ENCODE measurements at regions not wholly inside any gene's neighbourhood (a gene's known extent, or its start where the extent isn't known, plus 50 kb on each side); places are given as distances from the start of the nearest gene placed in this dataset.
"Not testable (repeated sequence)": the region's sequence is repeated elsewhere in the genome, so short reads cannot be mapped to it uniquely, and the experiment has no call there.

DNA sequence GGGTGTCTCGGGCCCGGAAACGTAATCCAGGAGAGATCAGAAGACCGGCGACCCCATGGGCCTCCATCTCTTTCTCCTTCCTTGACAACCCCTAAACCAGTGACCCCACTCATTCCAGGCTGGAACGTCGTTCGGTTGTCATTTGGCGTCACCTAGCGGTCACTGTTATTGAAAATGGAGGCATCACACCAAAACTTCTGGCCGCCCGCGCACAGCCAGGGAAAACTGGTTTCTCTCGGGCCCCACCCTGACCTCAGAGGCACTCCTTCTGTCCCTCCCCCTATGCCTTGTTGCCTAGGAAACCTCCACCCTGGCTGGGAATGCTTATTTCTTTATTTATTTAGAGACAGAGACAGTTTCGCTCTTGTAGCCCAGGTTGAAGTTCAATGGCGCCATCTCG, 2327.3 kb upstream of the TPTE start:
- not testable (repeated sequence) for DNase-seq (ENCODE audit: low spot score)

DNA sequence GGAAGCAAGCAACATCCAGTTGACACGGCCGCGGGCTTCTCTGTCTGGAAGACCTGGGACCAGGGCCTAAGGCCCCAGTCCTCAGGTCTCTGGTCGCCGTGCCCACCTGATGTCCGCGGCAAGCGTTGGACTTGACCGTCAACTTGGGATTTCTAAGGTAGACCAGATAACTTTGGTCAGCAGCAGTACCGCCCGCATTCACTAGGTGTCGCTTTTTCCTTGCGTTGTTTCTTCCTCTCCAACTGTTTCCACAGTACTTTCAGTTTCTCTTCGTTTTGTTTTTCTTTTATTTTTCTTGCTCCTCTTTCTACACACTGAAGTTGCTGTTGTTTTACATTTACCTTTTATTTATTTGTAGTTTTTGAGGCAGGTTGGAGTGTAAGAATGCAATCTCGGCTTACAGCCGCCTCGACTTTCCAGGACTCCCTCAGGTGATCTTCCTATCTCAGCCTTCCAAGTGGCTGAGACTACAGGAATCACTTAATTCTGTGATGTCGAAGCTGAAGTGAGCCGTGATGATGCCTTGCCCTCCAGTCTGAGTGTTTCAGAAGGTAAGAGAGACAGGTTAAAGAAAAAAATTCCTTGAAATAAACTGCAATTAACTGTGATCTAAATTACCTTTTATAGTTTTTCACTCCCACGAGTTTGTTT, 2323.9 kb upstream of the TPTE start:
- DNase-seq (ENCODE audit: low spot score), result not testable (repeated sequence)

DNA sequence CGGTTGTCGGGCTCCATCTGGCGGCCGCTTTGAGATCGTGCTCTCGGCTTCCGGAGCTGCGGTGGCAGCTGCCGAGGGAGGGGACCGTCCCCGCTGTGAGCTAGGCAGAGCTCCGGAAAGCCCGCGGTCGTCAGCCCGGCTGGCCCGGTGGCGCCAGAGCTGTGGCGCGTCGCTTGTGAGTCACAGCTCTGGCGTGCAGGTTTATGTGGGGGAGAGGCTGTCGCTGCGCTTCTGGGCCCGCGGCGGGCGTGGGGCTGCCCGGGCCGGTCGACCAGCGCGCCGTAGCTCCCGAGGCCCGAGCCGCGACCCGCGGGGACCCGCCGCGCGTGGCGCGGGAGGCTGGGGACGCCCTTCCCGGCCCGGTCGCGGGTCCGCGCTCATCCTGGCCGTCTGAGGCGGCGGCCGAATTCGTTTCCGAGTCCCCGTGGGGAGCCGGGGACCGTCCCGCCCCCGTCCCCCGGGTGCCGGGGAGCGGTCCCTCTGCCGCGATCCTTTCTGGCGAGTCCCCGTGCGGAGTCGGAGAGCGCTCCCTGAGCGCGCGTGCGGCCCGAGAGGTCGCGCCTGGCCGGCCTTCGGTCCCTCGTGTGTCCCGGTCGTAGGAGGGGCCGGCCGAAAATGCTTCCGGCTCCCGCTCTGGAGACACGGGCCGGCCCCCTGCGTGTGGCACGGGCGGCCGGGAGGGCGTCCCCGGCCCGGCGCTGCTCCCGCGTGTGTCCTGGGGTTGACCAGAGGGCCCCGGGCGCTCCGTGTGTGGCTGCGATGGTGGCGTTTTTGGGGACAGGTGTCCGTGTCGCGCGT, 2316.1 kb upstream of the TPTE start:
- not testable (repeated sequence) for DNase-seq (ENCODE audit: low spot score)

DNA sequence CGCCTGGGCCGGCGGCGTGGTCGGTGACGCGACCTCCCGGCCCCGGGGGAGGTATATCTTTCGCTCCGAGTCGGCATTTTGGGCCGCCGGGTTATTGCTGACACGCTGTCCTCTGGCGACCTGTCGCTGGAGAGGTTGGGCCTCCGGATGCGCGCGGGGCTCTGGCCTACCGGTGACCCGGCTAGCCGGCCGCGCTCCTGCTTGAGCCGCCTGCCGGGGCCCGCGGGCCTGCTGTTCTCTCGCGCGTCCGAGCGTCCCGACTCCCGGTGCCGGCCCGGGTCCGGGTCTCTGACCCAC, 2315.5 kb upstream of the TPTE start:
- not testable (repeated sequence) for DNase-seq (ENCODE audit: low spot score)

DNA sequence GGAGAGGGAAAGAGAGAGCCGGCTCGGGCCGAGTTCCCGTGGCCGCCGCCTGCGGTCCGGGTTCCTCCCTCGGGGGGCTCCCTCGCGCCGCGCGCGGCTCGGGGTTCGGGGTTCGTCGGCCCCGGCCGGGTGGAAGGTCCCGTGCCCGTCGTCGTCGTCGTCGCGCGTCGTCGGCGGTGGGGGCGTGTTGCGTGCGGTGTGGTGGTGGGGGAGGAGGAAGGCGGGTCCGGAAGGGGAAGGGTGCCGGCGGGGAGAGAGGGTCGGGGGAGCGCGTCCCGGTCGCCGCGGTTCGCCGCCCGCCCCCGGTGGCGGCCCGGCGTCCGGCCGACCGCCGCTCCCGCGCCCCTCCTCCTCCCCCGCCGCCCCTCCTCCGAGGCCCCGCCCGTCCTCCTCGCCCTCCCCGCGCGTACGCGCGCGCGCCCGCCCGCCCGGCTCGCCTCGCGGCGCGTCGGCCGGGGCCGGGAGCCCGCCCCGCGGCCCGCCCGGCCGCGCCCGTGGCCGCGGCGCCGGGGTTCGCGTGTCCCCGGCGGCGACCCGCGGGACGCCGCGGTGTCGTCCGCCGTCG, 2308.3 kb upstream of the TPTE start:
- peak; percentile 32 for DNase-seq (ENCODE audit: low spot score)

DNA sequence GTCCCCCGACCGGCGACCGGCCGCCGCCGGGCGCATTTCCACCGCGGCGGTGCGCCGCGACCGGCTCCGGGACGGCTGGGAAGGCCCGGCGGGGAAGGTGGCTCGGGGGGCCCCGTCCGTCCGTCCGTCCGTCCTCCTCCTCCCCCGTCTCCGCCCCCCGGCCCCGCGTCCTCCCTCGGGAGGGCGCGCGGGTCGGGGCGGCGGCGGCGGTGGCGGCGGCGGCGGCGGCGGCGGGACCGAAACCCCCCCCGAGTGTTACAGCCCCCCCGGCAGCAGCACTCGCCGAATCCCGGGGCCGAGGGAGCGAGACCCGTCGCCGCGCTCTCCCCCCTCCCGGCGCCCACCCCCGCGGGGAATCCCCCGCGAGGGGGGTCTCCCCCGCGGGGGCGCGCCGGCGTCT, 2306.8 kb upstream of the TPTE start:
- DNase-seq (ENCODE audit: low spot score), result not testable (repeated sequence)

DNA sequence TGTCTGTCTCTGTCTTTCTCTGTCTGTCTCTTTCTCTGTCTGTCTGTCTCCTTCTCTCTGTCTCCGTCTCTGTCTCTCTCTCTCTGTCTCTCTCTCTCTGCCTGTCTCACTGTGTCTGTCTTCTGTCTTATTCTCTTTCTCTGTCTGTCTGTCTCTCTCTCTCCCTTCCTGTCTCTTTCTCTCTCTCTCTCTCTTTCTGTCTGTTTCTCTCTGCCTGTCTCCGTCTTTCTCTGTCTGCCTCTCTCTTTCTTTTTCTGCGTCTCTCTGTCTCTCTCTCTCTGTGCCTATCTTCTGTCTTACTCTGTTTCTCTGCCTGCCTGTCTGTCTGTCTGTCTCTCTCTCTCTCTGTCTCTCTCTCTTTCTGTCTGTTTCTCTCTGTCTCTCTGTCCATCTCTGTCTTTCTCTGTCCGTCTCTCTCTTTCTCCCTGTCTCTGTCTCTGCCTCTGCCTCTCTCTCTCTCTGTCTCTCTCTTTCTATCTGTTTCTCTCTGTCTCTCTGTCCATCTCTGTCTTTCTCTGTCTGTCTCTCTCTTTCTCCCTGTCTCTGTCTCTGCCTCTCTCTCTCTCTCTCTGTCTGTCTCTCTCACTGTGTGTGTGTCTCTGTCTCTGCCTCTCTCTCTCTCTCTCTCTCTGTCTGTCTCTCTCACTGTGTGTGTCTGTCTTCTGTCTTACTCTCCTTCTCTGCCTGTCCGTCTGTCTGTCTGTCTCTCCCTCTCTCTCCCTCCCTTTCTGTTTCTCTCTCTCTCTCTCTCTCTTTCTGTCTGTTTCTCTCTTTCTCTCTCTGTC, 2291.8 kb upstream of the TPTE start:
- DNase-seq (ENCODE audit: low spot score), result not testable (repeated sequence)

DNA sequence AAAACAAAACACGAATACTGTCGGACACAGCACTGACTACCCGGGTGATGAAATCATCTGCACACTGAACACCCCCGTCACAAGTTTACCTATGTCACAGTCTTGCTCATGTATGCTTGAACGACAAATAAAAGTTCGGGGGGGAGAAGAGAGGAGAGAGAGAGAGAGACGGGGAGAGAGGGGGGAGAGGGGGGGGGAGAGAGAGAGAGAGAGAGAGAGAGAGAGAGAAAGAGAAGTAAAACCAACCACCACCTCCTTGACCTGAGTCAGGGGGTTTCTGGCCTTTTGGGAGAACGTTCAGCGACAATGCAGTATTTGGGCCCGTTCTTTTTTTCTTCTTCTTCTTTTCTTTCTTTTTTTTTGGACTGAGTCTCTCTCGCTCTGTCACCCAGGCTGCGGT, 2290.1 kb upstream of the TPTE start:
- not testable (repeated sequence) for DNase-seq (ENCODE audit: low spot score)

DNA sequence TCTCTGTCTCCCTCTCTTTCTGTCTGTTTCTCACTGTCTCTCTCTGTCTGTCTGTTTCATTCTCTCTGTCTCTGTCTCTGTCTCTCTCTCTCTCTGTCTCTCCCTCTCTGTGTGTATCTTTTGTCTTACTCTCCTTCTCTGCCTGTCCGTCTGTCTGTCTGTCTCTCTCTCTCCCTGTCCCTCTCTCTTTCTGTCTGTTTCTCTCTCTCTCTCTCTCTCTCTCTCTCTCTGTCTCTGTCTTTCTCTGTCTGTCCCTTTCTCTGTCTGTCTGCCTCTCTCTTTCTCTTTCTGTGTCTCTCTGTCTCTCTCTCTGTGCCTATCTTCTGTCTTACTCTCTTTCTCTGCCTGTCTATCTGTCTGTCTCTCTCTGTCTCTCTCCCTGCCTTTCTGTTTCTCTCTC, 2288.4 kb upstream of the TPTE start:
- DNase-seq (ENCODE audit: low spot score), result not testable (repeated sequence)

DNA sequence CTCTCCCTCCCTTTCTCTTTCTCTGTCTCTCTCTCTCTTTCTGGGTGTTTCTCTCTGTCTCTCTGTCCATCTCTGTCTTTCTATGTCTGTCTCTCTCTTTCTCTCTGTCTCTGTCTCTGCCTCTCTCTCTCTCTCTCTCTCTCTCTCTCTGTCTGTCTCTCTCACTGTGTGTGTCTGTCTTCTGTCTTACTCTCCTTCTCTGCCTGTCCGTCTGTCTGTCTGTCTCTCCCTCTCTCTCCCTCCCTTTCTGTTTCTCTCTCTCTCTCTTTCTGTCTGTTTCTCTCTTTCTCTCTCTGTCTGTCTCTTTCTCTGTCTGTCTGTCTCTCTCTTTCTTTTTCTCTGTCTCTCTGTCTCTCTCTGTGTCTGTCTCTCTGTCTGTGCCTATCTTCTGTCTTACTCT, 2287.3 kb upstream of the TPTE start:
- DNase-seq (ENCODE audit: low spot score), result not testable (repeated sequence)

DNA sequence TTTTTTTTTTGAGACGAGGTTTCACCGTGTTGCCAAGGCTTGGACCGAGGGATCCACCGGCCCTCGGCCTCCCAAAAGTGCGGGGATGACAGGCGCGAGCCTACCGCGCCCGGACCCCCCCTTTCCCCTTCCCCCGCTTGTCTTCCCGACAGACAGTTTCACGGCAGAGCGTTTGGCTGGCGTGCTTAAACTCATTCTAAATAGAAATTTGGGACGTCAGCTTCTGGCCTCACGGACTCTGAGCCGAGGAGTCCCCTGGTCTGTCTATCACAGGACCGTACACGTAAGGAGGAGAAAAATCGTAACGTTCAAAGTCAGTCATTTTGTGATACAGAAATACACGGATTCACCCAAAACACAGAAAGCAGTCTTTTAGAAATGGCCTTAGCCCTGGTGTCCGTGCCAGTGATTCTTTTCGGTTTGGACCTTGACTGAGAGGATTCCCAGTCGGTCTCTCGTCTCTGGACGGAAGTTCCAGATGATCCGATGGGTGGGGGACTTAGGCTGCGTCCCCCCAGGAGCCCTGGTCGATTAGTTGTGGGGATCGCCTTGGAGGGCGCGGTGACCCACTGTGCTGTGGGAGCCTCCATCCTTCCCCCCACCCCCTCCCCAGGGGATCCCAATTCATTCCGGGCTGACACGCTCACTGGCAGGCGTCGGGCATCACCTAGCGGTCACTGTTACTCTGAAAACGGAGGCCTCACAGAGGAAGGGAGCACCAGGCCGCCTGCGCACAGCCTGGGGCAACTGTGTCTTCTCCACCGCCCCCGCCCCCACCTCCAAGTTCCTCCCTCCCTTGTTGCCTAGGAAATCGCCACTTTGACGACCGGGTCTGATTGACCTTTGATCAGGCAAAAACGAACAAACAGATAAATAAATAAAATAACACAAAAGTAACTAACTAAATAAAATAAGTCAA, 2276.4 kb upstream of the TPTE start:
- not testable (repeated sequence) for DNase-seq (ENCODE audit: low spot score)

DNA sequence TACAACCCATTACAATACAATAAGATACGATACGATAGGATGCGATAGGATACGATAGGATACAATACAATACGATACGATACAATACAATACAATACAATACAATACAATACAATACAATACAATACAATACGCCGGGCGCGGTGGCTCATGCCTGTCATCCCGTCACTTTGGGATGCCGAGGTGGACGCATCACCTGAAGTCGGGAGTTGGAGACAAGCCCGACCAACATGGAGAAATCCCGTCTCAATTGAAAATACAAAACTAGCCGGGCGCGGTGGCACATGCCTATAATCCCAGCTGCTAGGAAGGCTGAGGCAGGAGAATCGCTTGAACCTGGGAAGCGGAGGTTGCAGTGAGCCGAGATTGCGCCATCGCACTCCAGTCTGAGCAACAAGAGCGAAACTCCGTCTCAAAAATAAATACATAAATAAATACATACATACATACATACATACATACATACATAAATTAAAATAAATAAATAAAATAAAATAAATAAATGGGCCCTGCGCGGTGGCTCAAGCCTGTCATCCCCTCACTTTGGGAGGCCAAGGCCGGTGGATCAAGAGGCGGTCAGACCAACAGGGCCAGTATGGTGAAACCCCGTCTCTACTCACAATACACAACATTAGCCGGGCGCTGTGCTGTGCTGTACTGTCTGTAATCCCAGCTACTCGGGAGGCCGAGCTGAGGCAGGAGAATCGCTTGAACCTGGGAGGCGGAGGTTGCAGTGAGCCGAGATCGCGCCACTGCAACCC, 2275.6 kb upstream of the TPTE start:
- DNase-seq (ENCODE audit: low spot score), result not testable (repeated sequence)

DNA sequence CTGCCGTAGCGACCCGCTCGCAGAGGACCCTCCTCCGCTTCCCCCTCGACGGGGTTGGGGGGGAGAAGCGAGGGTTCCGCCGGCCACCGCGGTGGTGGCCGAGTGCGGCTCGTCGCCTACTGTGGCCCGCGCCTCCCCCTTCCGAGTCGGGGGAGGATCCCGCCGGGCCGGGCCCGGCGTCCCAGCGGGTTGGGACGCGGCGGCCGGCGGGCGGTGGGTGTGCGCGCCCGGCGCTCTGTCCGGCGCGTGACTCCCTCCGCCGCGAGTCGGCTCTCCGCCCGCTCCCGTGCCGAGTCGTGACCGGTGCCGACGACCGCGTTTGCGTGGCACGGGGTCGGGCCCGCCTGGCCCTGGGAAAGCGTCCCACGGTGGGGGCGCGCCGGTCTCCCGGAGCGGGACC, 2269.7 kb upstream of the TPTE start:
- not testable (repeated sequence) for DNase-seq (ENCODE audit: low spot score)

DNA sequence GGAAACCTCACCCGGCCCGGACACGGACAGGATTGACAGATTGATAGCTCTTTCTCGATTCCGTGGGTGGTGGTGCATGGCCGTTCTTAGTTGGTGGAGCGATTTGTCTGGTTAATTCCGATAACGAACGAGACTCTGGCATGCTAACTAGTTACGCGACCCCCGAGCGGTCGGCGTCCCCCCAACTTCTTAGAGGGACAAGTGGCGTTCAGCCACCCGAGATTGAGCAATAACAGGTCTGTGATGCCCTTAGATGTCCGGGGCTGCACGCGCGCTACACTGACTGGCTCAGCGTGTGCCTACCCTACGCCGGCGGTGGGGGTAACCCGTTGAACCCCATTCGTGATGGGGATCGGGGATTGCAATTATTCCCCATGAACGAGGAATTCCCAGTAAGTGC, 2266.3 kb upstream of the TPTE start:
- DNase-seq (ENCODE audit: low spot score), result peak; percentile 16

DNA sequence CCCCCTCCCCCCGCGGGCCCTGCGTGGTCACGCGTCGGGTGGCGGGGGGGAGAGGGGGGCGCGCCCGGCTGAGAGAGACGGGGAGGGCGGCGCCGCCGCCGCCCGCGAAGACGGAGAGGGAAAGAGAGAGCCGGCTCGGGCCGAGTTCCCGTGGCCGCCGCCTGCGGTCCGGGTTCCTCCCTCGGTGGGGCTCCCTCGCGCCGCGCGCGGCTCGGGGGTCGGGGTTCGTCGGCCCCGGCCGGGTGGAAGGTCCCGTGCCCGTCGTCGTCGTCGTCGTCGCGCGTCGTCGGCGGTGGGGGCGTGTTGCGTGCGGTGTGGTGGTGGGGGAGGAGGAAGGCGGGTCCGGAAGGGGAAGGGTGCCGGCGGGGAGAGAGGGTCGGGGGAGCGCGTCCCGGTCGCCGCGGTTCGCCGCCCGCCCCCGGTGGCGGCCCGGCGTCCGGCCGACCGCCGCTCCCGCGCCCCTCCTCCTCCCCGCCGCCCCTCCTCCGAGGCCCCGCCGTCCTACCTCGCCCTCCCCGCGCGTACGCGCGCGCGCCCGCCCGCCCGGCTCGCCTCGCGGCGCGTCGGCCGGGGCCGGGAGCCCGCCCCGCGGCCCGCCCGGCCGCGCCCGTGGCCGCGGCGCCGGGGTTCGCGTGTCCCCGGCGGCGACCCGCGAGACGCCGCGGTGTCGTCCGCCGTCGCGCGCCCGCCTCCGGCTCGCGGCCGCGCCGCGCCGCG, 2264.1 kb upstream of the TPTE start:
- peak; percentile 0 for DNase-seq (ENCODE audit: low spot score)

DNA sequence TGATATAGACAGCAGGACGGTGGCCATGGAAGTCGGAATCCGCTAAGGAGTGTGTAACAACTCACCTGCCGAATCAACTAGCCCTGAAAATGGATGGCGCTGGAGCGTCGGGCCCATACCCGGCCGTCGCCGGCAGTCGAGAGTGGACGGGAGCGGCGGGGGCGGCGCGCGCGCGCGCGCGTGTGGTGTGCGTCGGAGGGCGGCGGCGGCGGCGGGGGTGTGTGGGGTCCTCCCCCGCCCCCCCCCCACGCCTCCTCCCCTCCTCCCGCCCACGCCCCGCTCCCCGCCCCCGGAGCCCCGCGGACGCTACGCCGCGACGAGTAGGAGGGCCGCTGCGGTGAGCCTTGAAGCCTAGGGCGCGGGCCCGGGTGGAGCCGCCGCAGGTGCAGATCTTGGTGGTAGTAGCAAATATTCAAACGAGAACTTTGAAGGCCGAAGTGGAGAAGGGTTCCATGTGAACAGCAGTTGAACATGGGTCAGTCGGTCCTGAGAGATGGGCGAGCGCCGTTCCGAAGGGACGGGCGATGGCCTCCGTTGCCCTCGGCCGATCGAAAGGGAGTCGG, 2261.2 kb upstream of the TPTE start:
- DNase-seq (ENCODE audit: low spot score), result not testable (repeated sequence)
